ENCODE measurements at regions not wholly inside any gene's neighbourhood (a gene's known extent, or its start where the extent isn't known, plus 50 kb on each side); places are given as distances from the start of the nearest gene placed in this dataset.

GRCh38 chr4:114100288-114101031 is 121.0 kb upstream of the ARSJ start:
- H3K36me3 ChIP-seq: no peaks in the 10 kb centered on the region
- WGBS, 2 donors: 58 to 60% methylated on average over 6 of the region's 6 CpGs
- intact Hi-C loops (cut with DNase I): no loop called here
- no peak for FAIRE-seq
- TF ChIP-seq CTCF (IDR thresholded peaks at IDR 0.05): no peak
- no peak for ATAC-seq
- no peak overlapping the region for H3K27ac ChIP-seq
- no peaks in the 10 kb centered on the region for H3K9me3 ChIP-seq
- H3K27me3 ChIP-seq: no peaks in the 10 kb centered on the region
- H3K4me1 ChIP-seq: no peaks in the 10 kb centered on the region
- DNase-seq: no peak
- H3K4me3 ChIP-seq: no peak overlapping the region

- FAIRE-seq (no peak), ATAC-seq (no peak), DNase-seq (no peak)
- WGBS, 2 donors: 88 to 100% methylated on average over 1 of the region's 1 CpG
- Histone ChIP-seq H3K4me3 (no peak overlapping the region), H3K4me1 (no peaks in the 10 kb centered on the region), H3K9me3 (no peaks in the 10 kb centered on the region), H3K36me3 (no peaks in the 10 kb centered on the region), H3K27ac (no peak overlapping the region), H3K27me3 (no peaks in the 10 kb centered on the region)
- no peak for TF ChIP-seq CTCF (IDR thresholded peaks at IDR 0.05)
- intact Hi-C loops (cut with DNase I): no loop called here
Observed at GRCh38 chr4:114103908-114104307, 124.5 kb upstream of the ARSJ start.

- Histone ChIP-seq H3K27me3 (no peaks in the 10 kb centered on the region), H3K27ac (no peak overlapping the region), H3K4me3 (no peak overlapping the region), H3K9me3 (no peaks in the 10 kb centered on the region), H3K36me3 (no peaks in the 10 kb centered on the region), H3K4me1 (no peaks in the 10 kb centered on the region)
- intact Hi-C loops (cut with DNase I): no loop called here
- FAIRE-seq: no peak
- peak in 1 of 4 donors; percentile 16 for ATAC-seq
- DNase-seq: no peak
- TF ChIP-seq CTCF (IDR thresholded peaks at IDR 0.05): no peak
- WGBS, 2 donors: 63 to 66% methylated on average over 1 of the region's 1 CpG
Observed at GRCh38 chr4:114108869-114109268, 129.4 kb upstream of the ARSJ start.

- H3K27ac ChIP-seq: no peak overlapping the region
- intact Hi-C loops (cut with DNase I): no loop called here
- TF ChIP-seq CTCF (IDR thresholded peaks at IDR 0.05): no peak
- ATAC-seq (no peak), DNase-seq (no peak), FAIRE-seq (no peak)
- no peaks in the 10 kb centered on the region for H3K9me3 ChIP-seq
- no peak overlapping the region for H3K4me3 ChIP-seq
- H3K27me3 ChIP-seq: no peaks in the 10 kb centered on the region
- H3K36me3 ChIP-seq: no peaks in the 10 kb centered on the region
- no peaks in the 10 kb centered on the region for H3K4me1 ChIP-seq
- WGBS, 2 donors: 93 to 96% methylated on average over 1 of the region's 1 CpG
Observed at GRCh38 chr4:114109776-114110175, 130.3 kb upstream of the ARSJ start.

- DNase-seq (no peak), ATAC-seq (no peak), FAIRE-seq (no peak)
- no peaks in the 10 kb centered on the region for H3K36me3 ChIP-seq
- WGBS, 2 donors: 49 to 65% methylated on average over 2 of the region's 2 CpGs
- no peaks in the 10 kb centered on the region for H3K4me1 ChIP-seq
- TF ChIP-seq CTCF (IDR thresholded peaks at IDR 0.05): no peak
- intact Hi-C loops (cut with DNase I): no loop called here
- H3K27me3 ChIP-seq: no peaks in the 10 kb centered on the region
- H3K4me3 ChIP-seq: no peak overlapping the region
- no peaks in the 10 kb centered on the region for H3K9me3 ChIP-seq
- H3K27ac ChIP-seq: no peak overlapping the region
Observed at GRCh38 chr4:114115526-114115925, 136.1 kb upstream of the ARSJ start.
